T47D (cell line): ENCODE measurements at regions not wholly inside any gene's neighbourhood (a gene's known extent, or its start where the extent isn't known, plus 50 kb on each side); places are given as distances from the start of the nearest gene placed in this dataset.

ENCODE experiments used
- DNase-seq, 2 experiments: peaks; one replicate each; pipeline versions ENCODE4 v3.0.0 to v3.0.0-alpha.2; 2011 to 2012; ENCODE audit warnings: low read depth in 1 of 2, low spot score in 1 of 2
- JUND ChIP-seq: IDR thresholded peaks from 2 replicates; pipeline ENCODE4 v1.6.1; 2012; ENCODE audit warnings: low read depth
- in situ Hi-C: cut with HindIII; loops from 2 replicates; pipeline ENCODE4 v1.10.0; 2016; ENCODE audit warnings: low sequenced_read_pairs, low pct_unique_long_range_greater_than_20kb

GRCh38 chr6:105886814-105887544, 199.2 kb upstream of the PRDM1 start:
- DNase-seq = no peak
- no peak for TF ChIP-seq JUND
- in situ Hi-C loops = no loop called here

- no peak for TF ChIP-seq JUND
- in situ Hi-C loops = no loop called here
- no peak for DNase-seq
These were observed 199.9 kb upstream of the PRDM1 start for GRCh38 chr6:105886066-105886813.

DNA sequence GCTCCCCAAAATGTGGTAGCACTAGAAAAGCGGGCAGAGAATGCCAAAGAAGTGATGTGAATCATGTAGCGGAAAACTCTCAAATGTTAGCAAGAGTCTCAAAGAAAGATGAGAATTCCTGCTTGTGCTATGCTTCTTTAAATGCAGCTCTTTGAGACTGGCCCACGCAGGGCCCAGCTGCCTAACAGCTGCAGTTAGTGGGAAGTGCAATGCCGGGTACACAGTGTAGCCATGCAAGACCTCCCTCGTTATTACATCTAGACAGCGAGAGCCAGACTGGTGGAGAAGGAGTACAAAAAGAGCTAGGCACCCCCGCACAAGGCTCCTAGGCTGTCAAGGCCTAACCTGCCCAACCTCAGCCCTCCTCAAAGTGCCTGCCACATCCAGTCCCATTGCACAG, 201.7 kb upstream of the PRDM1 start:
- in situ Hi-C loops = no loop called here
- no peak for TF ChIP-seq JUND
- no peak for DNase-seq

GRCh38 chr6:105884011-105884410, 202.1 kb upstream of the PRDM1 start:
- in situ Hi-C loops = no loop called here
- no peak for TF ChIP-seq JUND
- no peak for DNase-seq

DNA sequence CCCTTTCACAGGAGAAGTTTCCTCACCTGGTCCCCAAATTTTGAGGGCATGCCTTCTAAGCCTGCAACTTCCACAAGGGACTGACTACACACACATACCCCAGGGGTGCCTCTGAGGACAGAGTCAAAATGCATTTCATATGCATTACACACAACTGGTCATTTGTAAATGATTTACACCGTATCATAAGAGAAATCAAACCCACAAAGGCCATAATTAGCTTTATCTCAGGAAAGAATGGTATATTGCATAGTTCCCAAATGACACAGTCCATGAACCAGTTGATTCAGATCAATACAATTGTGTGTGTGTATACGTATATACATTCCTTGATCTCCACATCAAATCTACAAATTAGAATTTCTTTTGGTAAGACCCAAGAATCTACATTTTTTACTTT, 203.3 kb upstream of the PRDM1 start:
- DNase-seq = no peak
- in situ Hi-C loops = no loop called here
- TF ChIP-seq JUND = no peak

DNA sequence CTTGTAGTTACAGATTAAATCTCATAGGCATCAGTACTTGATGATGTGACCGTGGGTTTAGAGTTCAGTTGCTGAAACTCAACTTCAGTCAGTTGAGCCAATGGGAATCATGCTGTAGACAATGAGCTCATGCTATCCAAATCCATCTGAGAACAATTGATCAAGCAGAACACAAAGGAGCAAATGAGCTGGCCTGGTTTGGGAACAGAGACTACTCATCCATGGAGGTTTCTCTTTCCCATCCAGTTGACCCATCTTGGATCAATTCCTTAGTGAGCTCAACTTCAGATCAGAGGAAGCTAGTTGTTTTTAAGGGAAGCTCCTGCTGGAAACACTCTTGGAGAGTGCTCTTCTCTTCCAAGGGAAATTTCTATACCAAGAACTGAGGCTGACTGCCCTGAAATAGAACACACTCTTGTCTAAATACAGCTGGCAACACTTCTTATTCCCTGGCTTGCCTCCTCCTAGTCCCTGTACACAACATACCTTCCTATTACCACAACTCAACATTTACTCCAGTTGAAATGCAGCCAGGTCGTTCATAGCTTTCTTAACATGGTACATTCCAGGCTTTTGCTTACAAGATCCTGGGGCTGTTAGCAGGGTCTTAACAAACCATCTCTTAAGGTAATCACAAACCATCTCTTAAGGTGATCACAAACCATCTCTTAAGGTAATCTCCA, 203.9 kb upstream of the PRDM1 start:
- TF ChIP-seq JUND = no peak
- peak in 1 of 2 experiments; percentile 9 for DNase-seq
- in situ Hi-C loops = no loop called here

- in situ Hi-C loops = no loop called here
- TF ChIP-seq JUND = no peak
- DNase-seq = no peak
These were observed 204.5 kb upstream of the PRDM1 start for GRCh38 chr6:105881608-105882007.

DNA sequence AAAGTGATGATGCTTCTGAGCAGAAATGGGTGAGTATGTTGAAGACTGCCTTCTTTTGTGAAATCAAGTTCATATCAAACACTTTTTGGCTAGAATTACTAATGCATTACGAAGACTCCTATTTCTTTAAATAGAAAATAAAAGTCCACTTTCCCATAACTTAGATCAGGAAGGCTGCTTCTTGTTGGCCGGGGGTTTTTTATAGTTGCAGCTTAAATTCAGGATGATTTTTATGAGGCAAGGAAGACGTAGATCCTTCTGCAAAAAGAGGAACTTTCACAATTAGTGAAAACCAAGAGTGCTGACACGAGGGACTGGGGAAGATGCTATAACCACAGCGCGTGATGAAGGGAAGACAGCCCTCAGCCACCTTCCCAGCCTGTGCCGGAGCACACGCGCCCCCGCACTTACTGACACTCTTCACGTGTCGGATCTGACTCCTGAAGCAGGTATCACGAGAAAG, 206.1 kb upstream of the PRDM1 start:
- TF ChIP-seq JUND = no peak
- DNase-seq = no peak
- in situ Hi-C loops = no loop called here

- DNase-seq = no peak
- no peak for TF ChIP-seq JUND
- in situ Hi-C loops = no loop called here
These were observed 207.0 kb upstream of the PRDM1 start for GRCh38 chr6:105879146-105879545.

DNA sequence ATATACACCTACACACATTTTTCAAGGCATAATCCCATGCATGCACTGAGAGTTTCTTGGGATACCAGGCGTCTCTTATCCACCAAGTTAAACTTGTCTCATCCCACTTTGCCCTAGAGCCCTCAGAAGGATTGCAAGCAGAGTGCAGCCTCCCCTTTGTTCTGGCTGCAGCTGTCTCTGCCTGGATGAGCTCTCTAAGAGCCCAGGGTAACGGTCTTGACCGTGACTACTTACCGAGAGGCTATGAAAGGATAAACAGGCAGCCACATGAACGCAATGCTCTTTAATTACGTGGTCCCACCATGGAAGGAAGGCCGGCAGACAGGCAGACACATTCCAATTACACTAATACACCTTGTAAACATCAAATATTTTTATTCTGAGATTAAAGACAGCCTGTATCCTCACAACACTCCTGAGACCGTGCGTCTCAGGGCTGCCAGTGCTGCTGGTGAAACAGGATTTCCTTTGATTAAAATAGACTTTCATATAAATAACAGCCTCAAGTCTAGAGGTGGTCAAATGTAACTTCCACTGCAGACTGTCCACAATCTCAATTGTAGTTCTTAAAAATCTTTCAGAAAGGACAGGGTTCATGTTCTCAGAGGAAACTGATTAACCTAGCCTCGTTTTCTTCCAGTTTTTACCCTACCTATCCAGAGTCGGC, 210.0 kb upstream of the PRDM1 start:
- in situ Hi-C loops = no loop called here
- DNase-seq = no peak
- no peak for TF ChIP-seq JUND

DNA sequence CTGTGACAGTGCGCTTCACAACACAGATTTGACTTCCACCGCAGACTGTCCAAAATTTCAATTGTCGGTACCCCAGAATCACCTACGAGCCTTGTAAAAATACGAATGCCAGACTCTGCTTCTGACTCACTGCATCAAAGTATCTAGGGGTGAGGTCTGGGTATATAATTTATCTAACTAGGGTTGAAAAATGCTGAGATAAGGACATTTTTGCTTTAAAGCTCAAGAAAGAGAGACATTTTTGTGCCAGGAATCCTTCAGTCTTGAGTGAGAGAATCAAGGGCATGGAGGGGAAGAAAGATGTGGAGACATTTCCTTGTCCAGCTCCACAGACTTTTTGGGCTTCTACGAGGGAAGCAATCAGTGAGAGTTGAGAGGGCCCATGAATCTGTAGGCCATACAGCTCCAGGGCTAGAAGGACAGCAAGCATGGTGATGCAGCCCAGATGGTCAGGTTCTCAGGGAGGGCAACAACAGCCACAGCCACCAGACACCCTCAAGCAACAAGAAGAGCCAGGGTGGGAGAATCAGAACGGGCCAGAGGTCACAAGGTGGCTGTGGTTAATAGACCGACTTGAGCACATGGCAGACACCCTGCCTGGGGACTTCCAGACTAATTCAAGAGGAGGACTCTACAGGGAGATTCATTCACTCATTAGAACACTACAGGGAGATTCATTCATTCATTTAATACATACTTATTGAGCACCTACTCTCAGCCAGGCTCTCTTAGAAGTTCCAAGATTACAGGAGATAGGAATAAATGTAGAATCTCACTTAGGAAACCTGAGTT, 211.1 kb upstream of the PRDM1 start:
- TF ChIP-seq JUND = no peak
- in situ Hi-C loops = no loop called here
- DNase-seq = no peak

DNA sequence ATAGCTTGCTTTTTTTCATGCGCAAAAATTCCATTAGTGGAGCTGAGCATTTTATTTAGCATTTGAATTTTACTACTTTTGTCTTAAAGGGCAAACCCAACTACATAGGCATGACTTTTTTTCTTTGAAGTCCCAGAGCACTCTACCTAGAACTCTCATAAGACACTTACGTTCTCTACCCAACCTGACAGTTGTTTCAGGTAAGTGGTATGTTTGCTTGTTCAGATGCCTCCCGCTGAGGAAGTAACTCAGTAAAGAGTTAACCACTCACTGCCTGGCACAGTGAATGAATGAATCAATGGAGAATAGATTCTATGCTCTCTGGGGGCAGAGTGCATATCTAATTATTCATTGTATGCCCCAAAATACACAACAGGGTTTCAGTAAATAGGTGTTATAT, 212.3 kb upstream of the PRDM1 start:
- in situ Hi-C loops = no loop called here
- DNase-seq = no peak
- TF ChIP-seq JUND = no peak
